ENCODE measurements at regions not wholly inside any gene's neighbourhood (a gene's known extent, or its start where the extent isn't known, plus 50 kb on each side); places are given as distances from the start of the nearest gene placed in this dataset.

DNA sequence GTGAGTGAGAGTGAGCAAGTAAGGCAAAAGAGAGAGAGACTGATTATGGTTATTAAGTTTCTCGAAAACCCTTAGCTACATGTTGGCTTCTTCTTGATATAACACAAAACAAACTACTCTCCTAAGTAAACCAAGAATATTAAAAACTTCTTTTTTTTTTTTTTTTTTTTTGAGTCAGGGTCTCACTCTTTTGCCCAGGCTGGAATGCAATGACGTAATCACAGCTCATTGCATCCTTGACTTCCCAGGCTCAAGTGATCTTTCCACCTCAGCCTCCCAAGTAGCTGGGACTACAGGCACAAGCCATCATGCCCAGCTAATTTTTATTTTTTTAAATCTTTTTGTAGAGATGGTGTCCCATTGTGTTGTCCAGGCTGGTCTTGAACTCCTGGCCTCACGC is 102.2 kb upstream of the IL6 start:
- DNase-seq (ENCODE audit: low read depth): no peak

- no peak for DNase-seq (ENCODE audit: low read depth)
These were observed 104.7 kb upstream of the IL6 start for GRCh38 chr7:22622116-22622785.

DNA sequence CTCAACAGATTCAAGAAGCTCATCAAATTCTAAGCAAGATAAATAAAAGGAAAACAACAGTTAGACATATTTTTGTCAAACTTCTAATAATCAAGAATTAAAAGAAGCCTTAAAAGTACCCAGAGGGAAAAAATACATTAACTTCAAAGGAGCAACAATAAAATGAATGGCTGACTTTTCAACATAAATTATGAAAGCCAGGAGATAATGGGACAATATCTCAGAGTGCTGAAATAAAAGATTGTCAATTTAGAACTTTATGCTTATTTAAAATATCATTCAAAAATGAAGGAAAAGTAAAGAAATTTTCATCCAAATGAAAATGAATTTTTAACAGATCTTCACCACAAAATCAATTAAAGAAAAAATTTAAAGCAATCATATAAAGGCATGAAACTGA is 108.5 kb upstream of the IL6 start:
- DNase-seq (ENCODE audit: low read depth): no peak

DNA sequence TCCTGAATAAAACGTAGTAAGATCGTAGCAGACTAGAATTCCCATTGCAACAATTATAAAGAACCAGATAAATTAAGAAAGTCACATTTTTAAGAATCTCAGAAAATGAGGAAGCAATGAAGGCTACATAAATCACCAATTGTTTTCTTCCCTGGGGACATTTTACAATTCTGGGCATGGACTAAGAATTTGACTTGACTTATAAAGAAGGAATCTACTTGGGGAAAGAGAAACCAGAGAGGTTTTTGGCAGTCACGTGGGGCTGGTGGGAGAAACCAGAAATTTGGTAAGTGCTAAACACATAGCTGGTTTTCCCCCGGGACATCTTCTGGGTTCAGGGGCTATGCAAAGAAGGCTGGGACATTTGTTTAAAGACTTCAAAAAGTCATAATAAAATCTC is 109.8 kb upstream of the IL6 start:
- DNase-seq (ENCODE audit: low read depth): no peak

DNA sequence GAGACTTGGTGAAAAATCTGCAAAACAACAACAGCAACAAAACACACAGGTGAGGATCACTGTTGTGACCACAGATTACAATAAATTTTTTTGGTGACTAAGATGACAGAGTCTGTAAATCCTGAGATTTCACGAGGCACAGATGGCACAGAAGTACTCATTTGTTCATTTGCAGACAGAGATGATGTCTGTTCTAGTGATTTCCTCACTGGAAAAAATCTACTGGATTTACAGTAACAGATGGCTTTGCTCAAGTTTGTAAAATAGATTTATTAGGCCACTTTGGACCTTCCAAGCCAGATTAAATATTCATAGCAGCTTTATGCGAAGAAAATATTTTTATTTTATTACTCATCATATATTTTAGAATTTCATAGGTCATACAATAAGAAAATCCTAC is 113.5 kb upstream of the IL6 start:
- no peak for DNase-seq (ENCODE audit: low read depth)

GRCh38 chr7:22612776-22613175 is 112.8 kb upstream of the STEAP1B start:
- no peak for DNase-seq (ENCODE audit: low read depth)

DNA sequence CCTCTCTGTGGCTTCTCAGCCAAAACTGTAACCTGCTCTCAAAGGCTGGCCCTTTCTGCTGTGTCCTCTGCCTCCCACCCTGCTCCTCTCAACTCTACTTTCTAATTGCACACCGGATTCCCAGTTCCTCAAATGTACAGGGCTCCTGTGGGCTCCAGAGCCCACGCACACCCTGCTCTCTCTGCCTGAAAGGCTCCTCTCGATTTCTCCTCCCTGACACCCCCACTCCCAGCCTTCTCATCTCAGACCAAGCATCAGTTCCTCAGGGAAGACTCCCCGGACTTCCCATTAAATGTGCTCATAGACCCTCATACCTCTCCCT is 111.7 kb upstream of the STEAP1B start:
- DNase-seq (ENCODE audit: low read depth): no peak

DNA sequence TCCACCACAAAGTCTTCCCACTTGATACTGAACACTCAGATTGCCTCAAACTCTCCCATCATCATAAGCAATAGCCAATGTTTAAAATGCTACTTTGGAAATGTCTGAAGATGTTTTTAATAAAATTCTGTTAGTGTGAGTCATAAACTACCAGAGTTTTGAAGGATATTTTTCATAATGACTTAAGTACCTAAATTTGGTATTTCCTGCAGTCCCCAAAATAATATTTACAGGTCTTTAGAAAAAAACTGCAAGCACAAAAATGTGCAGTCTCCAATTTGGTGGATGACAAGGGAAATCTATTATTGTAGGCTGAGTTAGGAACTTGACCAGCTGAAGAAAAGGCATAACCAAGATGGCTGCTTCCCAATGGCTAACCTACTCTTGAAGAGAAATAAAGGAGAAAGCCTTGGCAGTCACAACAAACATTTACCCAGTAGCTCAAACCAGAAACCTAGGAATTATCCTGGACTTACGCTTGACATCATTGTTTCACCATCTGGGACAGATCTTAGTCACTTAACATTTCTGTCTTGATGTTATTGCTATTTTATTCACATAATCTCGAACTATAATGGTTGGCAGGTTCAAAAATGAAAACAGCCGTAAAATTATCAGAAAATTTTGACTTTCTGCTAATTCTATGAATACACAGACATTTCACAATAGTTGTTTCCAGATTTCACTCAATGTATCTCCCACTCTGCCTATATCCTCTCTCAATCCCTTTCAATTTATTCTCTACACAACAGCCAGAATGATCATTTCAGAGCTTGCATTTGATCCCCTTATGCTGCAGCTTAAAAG is 111.2 kb upstream of the STEAP1B start:
- no peak for DNase-seq (ENCODE audit: low read depth)

- no peak for DNase-seq (ENCODE audit: low read depth)
These were observed 110.3 kb upstream of the STEAP1B start for GRCh38 chr7:22610263-22610662.

DNA sequence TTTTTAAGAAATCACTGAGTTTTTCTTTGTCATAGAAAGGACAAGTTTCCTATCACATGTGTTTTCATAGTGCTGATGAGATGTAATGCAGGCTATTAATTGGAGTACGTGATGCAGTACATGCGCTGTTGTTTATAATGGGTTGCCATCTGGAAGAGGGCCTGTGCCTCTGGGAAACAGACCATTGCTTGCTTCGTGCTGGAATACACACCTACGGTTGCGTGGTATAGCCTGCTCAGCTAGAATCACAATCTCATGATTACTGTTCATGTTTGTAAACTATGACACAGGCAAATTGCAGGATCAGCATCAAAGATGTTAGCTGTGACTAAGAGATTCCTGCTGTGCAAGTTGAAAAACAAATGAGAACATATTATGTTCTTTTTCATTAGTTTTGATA is 107.2 kb upstream of the STEAP1B start:
- no peak for DNase-seq (ENCODE audit: low read depth)

- DNase-seq (ENCODE audit: low read depth): no peak
These were observed 104.3 kb upstream of the STEAP1B start for GRCh38 chr7:22604246-22604645.

GRCh38 chr7:22601812-22602565 is 102.0 kb upstream of the STEAP1B start:
- DNase-seq (ENCODE audit: low read depth): no peak

DNA sequence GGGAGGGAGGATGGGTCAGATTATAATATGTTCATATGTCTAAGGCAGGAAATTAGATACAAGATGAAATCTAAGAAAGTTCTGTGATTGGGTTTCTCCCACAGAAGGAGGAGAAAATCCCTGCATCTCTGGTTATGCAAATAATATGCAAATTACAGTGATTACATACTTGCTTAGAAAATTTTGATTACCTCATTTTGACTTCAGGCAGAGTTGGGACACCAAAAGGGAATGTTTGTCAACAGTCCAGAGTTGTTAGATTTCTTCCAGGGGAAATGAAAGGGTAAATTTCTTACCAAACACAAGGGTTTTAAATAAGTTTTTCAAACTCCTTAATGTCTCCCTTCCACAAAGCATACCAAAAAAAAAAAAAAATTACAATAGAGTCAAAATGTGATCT is 101.4 kb upstream of the STEAP1B start:
- DNase-seq (ENCODE audit: low read depth): no peak

- DNase-seq (ENCODE audit: low read depth): no peak
These were observed 101.0 kb upstream of the STEAP1B start for GRCh38 chr7:22601003-22601402.

DNA sequence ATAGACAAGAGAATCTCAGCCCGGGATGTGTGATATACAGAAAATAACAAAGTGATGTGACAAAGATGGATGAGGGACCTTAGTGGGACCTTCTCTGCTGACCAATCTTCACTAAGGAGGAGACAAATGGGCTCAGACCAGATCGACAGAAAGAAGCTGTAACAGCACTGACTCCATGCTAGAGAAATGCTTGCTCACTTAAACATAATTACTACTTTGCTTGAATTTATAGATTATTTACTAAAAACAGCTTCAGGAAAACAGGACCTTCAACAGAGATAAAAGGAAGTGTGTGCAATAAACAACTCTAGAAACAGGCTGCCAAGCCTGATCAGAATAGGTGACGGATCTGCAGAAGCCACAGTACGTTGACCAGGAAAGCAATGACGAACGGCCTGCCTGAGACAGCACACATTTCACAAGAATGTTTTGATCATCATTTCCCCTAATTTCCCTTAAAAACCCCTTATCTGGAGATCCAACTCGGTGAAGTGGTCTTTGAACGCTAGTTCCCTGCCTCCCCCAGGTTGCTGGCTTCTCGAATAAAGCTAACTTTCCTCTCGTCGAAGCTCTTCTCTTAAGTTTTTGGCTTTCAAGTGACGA is 98.4 kb upstream of the STEAP1B start:
- DNase-seq (ENCODE audit: low read depth): no peak

- no peak for DNase-seq (ENCODE audit: low read depth)
These were observed 97.9 kb upstream of the STEAP1B start for GRCh38 chr7:22597844-22598243.

DNA sequence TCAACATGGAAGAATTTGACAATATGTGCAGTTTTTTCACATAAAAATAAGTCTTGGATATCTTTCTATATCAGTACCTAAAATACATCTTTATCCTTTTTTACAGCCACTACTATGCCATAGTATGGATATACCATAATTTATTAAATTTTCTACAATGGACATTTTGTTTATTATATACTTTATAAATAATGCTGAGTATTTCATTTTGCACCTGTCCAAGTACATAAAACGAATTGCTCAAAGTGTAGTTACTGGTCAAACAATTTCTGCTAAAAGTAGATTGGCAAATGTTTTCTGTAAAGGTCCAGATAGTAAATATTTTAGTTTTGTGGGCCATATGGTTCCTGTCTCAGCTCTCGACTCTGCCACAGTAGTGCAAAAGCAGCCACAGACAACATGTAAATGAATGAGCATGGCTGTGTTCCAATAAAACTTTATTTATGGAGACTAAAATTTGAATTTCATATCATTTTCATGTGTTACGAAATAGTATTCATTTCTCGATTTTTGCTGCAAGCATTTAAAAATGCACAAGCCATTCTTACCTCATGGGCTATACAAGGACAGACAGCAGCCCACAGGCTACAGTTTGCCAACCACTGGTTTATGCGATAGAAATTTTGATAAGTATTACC is 96.9 kb upstream of the STEAP1B start:
- DNase-seq (ENCODE audit: low read depth): no peak

DNA sequence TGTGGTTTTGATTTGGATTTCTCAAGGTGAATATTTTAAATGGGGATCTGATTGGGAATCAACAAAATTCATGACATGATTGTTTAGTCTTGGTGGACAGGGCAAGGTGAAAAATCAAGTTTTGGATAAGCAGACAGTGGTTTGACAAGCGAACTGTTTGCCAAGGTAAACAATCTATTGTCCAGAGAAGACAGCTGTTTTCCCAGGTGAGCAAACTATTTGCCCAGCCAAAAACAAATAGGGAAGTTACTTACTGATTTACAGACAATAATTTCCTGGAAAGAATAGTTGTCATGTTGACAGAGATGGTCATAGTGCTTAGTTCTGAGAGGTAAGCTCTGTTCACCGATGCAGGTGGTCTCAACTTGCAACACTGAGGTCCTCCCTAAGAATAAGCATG is 94.0 kb upstream of the STEAP1B start:
- no peak for DNase-seq (ENCODE audit: low read depth)

GRCh38 chr7:22591271-22591670 is 91.3 kb upstream of the STEAP1B start:
- DNase-seq (ENCODE audit: low read depth): no peak

DNA sequence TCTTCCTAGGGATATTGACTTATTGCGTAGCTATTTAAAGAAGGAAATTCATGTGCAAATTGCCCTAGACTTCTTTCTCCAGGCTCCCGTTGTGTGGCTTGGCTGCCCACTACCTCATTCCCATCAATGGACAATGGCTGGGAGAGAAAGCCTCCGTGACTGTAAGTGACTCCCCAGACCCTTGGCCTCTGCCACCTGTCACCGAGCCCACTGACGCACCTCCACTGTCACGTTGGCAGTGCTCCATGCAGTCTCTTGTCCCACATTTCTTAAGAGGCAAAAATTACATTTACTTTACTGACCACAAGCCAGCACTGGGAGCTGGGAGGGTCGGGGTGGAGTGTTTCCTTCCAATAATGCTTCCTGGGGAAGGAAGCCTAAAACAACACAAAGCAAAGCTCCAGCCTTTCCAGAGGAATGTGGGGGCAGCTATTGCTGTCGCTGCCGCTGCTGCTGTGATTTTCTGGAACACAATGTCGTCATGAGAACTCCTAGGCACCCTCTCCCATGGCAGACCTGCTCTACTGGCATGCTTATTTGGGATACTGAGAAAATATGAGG is 89.7 kb upstream of the STEAP1B start:
- no peak for DNase-seq (ENCODE audit: low read depth)

- no peak for DNase-seq (ENCODE audit: low read depth)
These were observed 88.4 kb upstream of the STEAP1B start for GRCh38 chr7:22588351-22588750.

DNA sequence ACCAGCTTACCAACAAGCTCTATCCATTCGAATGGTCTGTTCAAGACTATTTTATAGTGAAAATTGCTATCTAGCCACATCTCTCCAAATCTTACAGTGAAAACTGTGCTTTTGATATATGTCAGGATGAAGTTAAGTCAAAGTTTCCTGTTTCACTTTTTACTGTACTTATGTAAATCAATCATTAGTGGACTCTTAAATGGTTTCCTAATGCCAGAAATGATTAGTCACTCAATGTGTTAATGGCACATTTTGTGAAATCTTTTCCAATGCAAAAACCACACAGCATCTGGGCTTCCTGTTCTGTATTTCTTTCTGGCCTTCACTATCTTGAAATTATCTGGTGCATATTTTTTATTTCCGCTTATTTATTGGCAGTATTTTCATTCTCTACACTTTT is 87.3 kb upstream of the STEAP1B start:
- no peak for DNase-seq (ENCODE audit: low read depth)

All from stimulated activated CD4-positive, alpha-beta T cell treated with anti-CD3 and anti-CD28 coated beads, Interleukin-2, amount 100 ng/mL, for 4 hours (primary cell).